Cardiac muscle cell (in vitro differentiated cells and primary cell): ENCODE measurements at regions not wholly inside any gene's neighbourhood (a gene's known extent, or its start where the extent isn't known, plus 50 kb on each side); places are given as distances from the start of the nearest gene placed in this dataset.

Experiments used
- DNase-seq, 2 donors: peaks; one replicate each; pipeline versions ENCODE4 v3.0.0 to v3.0.0-alpha.2; 2010 to 2017; ENCODE audit warnings: low read depth in 1 of 2, low spot score in 1 of 2
- H3K27ac ChIP-seq: fragments of 200-600 bp; sonication (generic); 2 replicates; pipeline ENCODE4 v1.5.1; 2016
- H3K27me3 ChIP-seq: fragments of 200-600 bp; sonication (generic); 2 replicates; pipeline ENCODE4 v1.6.0; 2016; ENCODE audit warnings: control low read depth
- H3K36me3 ChIP-seq: fragments of 200-600 bp; sonication (generic); 2 replicates; pipeline ENCODE4 v1.5.1; 2016; ENCODE audit warnings: control low read depth
- H3K4me1 ChIP-seq: fragments of 200-600 bp; sonication (generic); 2 replicates; pipeline ENCODE4 v1.8.1; 2017; ENCODE audit warnings: low read depth, mild to moderate bottlenecking, mixed run types
- H3K4me3 ChIP-seq: fragments of 200-600 bp; sonication (generic); 2 replicates; pipeline ENCODE4 v1.5.1; 2016; ENCODE audit warnings: mild to moderate bottlenecking
- H3K9me3 ChIP-seq: fragments of 200-600 bp; sonication (generic); 2 replicates; pipeline ENCODE4 v1.5.1; 2017; ENCODE audit warnings: low read depth, mild to moderate bottlenecking, control low read depth
- TF ChIP-seq, protein P1 (sequence below): IDR thresholded peaks from 2 replicates; pipeline ENCODE4 v1.5.1; 2012; ENCODE audit warnings: low read depth, mild to moderate bottlenecking, low read length

DNA sequence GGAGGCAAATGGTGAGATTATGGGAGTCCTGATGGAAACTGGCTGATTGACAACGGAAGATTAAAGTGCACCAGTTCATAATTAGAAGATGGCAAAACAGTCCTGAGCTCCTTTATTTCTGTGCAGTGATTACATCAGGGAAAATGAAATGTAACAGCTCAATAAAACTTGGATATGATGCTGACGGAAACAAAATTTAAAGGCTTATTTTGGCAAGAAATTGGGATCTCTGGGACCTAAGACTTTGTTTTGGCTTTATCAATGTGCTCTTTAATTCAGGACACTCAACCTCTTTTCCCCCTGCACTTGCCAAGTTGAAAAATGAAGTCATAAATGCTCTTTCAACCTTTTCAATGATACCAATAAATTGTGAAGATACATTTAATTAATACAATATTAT lies 226.8 kb downstream of the C6orf118 start:
- Histone ChIP-seq H3K4me1 (no peaks in the 10 kb centered on the region), H3K4me3 (no peak overlapping the region), H3K36me3 (no peaks in the 10 kb centered on the region), H3K9me3 (no peaks in the 10 kb centered on the region), H3K27ac (no peak overlapping the region), H3K27me3 (no peaks in the 10 kb centered on the region)
- TF ChIP-seq, protein P1, sequence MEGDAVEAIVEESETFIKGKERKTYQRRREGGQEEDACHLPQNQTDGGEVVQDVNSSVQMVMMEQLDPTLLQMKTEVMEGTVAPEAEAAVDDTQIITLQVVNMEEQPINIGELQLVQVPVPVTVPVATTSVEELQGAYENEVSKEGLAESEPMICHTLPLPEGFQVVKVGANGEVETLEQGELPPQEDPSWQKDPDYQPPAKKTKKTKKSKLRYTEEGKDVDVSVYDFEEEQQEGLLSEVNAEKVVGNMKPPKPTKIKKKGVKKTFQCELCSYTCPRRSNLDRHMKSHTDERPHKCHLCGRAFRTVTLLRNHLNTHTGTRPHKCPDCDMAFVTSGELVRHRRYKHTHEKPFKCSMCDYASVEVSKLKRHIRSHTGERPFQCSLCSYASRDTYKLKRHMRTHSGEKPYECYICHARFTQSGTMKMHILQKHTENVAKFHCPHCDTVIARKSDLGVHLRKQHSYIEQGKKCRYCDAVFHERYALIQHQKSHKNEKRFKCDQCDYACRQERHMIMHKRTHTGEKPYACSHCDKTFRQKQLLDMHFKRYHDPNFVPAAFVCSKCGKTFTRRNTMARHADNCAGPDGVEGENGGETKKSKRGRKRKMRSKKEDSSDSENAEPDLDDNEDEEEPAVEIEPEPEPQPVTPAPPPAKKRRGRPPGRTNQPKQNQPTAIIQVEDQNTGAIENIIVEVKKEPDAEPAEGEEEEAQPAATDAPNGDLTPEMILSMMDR = no peak
- no peak for DNase-seq

DNA sequence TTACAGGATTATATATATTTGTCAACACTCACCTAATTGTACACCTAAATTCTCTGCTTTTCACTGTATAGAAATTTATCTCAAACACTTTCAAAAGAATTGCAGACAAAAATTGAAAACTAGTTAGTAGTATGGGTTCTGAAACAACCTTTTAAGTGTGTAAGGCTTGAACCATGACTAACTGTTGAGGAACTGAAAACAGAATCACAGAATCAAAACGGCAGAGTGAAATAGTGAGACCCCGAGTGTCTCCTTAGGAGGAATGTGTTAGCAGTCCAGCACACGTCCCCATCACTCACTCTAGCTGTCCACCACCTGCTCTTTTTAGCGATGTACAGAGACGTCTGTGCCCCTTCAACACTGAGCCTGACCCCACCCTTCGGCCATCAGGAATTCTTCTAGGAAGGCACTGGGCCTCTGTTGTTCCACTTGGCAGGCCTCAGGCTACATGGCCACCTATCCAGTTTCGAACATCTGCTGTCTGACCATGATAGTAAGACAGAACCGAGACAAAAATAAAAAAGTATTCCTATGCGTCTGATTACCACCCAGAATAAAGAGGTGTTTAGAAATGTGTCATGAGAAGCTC lies 227.4 kb downstream of the C6orf118 start:
- no peaks in the 10 kb centered on the region for H3K36me3 ChIP-seq
- H3K4me3 ChIP-seq = no peak overlapping the region
- H3K9me3 ChIP-seq = no peaks in the 10 kb centered on the region
- H3K27ac ChIP-seq = no peak overlapping the region
- TF ChIP-seq, protein P1 = no peak
- no peaks in the 10 kb centered on the region for H3K27me3 ChIP-seq
- H3K4me1 ChIP-seq = no peaks in the 10 kb centered on the region
- no peak for DNase-seq

DNA sequence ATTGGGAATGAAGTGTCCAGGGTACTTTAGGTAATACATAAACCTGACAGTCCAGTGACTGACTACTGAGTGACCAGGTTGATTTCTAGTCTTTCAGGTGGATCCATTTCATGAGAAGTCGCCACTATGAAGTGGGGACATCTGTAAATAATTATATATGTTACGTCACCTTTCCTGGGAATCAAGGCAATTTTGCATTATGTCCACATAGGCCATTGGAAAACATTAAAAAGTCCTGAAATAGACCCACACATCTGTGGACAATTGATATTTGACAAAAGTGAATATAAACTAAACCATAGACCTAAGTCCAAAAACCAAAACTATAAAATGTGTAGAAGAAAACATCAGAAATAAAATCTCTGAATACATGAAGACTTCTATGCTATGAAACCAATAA lies 231.5 kb downstream of the C6orf118 start:
- Histone ChIP-seq H3K27ac (no peak overlapping the region), H3K27me3 (no peaks in the 10 kb centered on the region), H3K36me3 (no peaks in the 10 kb centered on the region), H3K4me1 (no peaks in the 10 kb centered on the region), H3K4me3 (no peak overlapping the region), H3K9me3 (no peaks in the 10 kb centered on the region)
- TF ChIP-seq, protein P1 = no peak
- no peak for DNase-seq

DNA sequence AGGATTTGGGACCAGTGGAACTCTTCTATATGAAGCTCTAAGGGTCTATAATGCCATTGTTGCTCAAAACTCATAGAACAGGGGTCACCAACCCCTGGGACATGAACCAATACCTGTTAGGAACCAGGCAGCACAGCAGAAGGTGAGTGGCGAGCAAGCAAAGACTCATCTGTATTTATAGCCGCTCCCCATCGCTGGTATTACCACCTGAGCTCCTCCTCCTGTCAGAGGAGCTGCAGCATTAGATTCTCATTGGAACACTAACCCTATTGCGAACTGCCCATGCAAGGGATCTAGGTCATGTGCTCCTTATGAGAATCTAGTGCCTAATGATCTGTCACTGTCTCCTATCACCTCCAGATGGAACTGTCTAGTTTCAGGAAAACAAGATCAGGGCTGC lies 237.5 kb downstream of the C6orf118 start:
- no peak overlapping the region for H3K27ac ChIP-seq
- no peaks in the 10 kb centered on the region for H3K27me3 ChIP-seq
- TF ChIP-seq, protein P1 = no peak
- no peak for DNase-seq
- H3K4me1 ChIP-seq = no peaks in the 10 kb centered on the region
- no peaks in the 10 kb centered on the region for H3K36me3 ChIP-seq
- H3K9me3 ChIP-seq = no peaks in the 10 kb centered on the region
- H3K4me3 ChIP-seq = no peak overlapping the region

DNA sequence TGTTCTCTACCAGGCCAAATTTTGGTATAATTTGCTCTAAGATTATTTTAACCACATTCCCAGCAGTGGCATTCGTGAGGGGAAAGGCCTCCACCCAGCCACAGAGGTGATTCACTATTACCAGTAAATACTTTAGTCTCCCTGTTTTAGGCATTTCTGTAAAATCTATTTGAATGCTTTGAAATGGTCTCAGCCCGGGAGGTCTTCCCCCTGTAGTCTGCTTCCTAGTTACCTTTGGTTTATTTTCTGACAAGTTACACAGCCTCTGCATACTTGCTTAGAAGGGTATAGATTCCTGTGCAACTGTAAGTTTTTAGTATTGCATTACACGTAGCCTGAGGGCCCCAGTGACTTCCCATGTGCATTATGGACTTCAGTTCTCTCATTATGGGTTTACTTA lies 248.7 kb downstream of the C6orf118 start:
- Histone ChIP-seq H3K27me3 (no peaks in the 10 kb centered on the region), H3K9me3 (no peaks in the 10 kb centered on the region), H3K27ac (no peak overlapping the region), H3K4me1 (no peaks in the 10 kb centered on the region), H3K4me3 (no peak overlapping the region), H3K36me3 (no peaks in the 10 kb centered on the region)
- TF ChIP-seq, protein P1 = no peak
- DNase-seq = no peak

DNA sequence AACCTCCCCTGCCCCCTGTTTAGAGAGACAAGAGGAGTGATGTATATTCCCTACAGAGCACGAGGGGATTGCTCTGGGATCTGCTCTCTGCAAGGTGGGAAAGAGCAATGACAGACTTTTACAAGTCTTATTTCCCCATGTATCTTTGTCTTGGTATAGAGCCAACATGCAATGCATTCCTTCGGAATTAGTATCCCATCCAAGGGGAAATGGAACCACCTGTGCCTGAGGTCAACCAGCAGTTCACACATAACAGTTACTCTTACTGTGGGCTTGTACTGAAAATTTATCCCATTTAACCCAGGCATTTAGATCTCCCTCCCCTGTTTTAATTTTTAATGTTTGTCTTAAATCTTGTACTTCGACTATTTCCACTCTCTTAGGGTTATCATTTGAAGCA lies 250.4 kb downstream of the C6orf118 start:
- TF ChIP-seq, protein P1 = no peak
- Histone ChIP-seq H3K27me3 (no peaks in the 10 kb centered on the region), H3K27ac (no peak overlapping the region), H3K4me3 (no peak overlapping the region), H3K9me3 (no peaks in the 10 kb centered on the region), H3K36me3 (no peaks in the 10 kb centered on the region), H3K4me1 (no peaks in the 10 kb centered on the region)
- DNase-seq = no peak
